Ammon's horn (tissue), 1 donor: ENCODE measurements at regions not wholly inside any gene's neighbourhood (a gene's known extent, or its start where the extent isn't known, plus 50 kb on each side); places are given as distances from the start of the nearest gene placed in this dataset.
A peak's percentile ranks its signal among the peaks of the same experiment; 100 is the strongest.
"Not testable (repeated sequence)": the region's sequence is repeated elsewhere in the genome, so short reads cannot be mapped to it uniquely, and the experiment has no call there.

Experiments
- DNase-seq: peaks from one replicate; pipeline ENCODE4 v3.0.0-alpha.2; 2016; ENCODE audit warnings: low spot score

GRCh38 chr13:44711706-44712105 lies 135.6 kb upstream of the TSC22D1 start:
- no peak for DNase-seq

DNA sequence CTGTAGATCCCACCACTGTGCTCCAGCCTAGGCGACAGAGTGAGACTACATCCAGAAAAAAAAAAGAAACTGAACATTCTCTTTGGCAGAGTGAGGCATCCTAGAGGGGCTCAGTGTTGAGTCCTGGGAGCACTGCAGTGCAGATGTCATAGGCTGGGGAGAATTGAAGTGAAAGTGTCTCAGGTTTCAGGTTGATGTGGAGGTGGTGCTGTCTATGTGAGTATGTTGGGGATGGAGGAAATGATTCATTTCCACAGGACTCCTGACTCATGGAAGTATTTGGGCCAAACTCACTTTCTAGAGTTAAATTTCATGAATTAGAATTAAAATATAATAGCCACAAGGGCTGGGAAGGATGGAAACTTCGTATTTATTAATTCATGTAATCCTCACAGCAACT lies 134.4 kb upstream of the TSC22D1 start:
- no peak for DNase-seq

DNA sequence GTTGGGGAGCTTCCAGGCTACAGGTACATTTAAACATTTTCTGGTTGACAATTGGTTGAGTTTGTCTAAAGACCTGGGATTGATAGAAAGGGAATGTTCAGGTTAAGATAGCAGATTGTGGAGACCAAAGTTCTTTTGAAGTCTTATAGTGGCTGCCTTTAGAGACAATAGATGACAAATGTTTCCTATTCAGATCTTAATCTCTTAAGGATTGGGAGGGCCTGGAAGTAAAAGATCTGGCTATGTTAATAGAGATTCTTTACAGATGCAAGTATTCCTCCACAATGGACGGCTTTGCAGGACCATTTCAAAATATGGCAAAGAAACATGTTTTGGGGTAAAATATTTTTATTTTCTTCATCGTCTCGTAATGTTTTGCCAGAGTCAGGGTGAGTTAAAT lies 128.7 kb upstream of the TSC22D1 start:
- not testable (repeated sequence) for DNase-seq

GRCh38 chr13:44703371-44703770 lies 127.2 kb upstream of the TSC22D1 start:
- DNase-seq, result no peak

DNA sequence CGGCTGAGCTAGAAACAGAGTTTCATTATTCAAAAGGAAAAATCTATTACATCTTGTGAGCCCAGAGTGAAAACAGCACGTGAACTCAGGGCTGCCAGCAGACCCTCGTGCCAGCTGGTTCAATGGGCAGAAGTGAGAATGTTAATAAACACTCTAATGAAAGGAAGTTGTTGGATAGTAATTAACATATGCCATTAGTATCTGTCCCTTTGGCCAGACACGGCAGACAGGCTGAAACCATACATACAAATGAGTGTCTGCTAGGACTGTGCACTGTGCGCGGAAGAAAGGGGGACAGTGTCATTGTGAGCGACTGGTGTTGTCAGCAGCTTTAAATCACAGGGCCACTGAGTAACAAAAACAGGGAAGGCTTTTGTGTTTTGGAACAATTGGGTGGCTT lies 121.9 kb upstream of the TSC22D1 start:
- peak; percentile 82 for DNase-seq

GRCh38 chr13:44697058-44697457 lies 120.9 kb upstream of the TSC22D1 start:
- DNase-seq, result peak; percentile 6

DNA sequence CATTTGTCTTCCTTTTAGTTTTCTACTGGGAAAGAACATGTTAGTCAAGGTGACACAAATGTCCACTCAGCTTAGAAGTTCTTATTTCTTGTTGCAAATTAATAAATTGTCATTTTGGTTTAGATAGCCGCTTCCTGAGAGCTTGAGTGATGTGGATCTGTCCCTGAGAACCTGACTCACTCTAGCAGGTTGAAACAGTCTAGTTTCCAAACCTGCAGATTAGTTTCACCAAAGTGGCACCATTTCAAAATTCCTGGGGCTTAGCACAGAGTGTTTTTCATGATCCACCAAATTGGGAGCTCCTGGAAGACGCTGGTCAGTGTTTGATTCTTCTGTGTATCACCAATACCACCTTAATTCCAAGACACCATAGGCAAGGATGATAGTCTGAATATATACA lies 119.4 kb upstream of the TSC22D1 start:
- no peak for DNase-seq

- no peak for DNase-seq
Measured at GRCh38 chr13:44694842-44695241, 118.7 kb upstream of the TSC22D1 start.

DNA sequence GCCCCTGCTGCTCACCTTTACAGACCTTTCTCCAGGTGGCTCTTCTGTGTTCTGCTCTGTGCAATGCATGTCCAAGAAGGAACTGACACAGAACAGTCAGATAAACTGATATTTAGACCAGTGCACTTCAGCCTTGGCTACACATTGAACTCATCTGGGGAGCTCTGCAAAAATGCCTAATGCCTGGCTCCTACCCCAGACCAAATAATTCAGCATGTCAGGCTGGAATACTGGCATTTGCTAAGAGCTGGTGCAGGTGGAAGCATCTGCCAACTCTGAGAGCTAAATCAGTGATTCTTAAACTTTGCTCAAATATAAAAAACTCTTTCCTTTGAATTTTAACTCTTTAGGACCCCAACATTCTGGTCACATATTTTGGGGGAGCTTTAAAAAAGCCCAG lies 118.2 kb upstream of the TSC22D1 start:
- DNase-seq, result no peak

DNA sequence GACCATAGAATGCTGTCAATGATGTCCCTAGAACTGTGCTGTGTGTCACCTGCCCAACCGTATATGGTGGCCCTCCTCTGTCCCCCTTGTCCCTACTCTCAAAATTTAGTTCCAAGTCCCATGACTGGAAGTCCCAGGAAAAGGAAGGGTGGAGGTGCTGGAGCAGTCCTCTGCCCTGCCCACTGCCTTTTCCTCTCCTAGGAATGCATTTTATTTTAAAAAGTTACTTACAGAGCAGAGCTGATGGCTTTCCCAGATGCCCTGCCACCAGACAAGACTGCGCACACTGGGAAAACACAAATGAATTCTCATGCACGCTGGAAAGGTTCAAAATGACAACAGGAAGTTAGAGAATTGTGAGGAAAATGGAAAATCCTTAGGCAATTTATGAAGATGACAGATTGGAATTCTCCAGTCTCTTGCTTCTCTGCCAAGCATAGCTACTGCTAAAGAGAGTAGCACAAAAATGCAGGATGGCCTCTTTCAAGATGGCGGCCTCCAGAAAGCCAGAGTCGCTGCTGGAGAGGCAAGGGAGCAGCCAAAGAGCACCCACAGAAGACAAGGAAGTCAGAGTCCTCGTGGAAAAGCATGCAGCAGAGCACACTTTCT lies 117.1 kb upstream of the TSC22D1 start:
- no peak for DNase-seq

- no peak for DNase-seq
Measured at GRCh38 chr13:44692173-44692713, 116.1 kb upstream of the TSC22D1 start.

DNA sequence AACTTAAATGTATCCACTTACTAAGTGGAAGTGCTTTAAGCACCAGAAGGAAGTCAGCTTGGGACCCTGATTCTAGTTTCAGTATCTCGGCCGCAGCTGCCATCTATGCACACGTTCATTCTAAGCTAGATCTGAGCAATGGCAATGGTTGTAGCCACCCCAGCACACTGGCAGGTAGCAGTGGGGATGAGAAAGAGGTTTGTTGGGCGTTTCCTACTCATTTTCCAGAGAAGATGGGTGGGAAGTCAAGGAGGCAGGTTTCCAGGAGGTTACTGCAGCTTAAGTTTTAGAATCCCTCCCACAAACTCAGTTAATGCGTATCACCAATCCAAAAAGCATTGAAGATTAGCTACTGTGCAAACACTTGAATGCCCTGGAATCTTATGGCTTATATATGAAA lies 114.2 kb upstream of the TSC22D1 start:
- no peak for DNase-seq

DNA sequence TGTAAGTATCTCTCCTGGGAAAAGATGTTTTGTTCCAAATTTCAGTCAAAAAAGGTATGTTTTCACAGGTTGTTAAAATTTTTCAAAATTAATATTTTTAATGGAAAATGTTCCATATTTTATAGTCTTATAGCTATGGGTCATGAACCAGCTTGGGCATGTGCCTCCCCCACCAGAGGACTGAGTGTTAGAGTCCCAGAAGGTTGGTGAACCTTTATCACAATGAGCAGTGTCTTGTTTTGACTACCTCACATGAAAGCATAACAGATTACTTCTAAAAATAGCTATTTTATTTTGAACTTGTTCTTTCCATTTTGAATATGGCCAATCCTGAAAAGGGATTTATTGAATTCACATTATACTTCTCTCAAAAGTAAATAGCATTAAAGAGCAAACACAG lies 112.5 kb upstream of the TSC22D1 start:
- DNase-seq, result no peak

GRCh38 chr13:44686531-44686934 lies 110.4 kb upstream of the TSC22D1 start:
- DNase-seq, result no peak

DNA sequence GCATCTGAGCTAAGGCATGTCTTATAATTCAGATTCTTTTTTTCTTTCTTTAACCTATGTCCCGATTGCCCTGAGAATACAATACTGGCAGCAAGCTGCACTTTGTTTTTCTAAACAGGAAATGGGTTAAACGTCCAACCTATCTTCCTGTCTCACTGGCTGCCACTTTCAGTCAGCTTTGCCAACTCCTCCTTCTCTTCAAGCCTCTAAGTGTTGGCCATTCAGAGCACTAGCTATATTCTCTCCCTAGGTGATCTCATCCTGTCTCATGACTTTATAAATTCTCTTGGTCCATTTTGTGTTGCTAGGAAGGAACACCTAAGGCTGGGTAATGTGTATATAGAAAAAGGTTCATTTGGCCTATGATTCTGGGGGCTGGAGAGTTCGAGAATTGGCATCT lies 109.5 kb upstream of the TSC22D1 start:
- DNase-seq, result no peak

DNA sequence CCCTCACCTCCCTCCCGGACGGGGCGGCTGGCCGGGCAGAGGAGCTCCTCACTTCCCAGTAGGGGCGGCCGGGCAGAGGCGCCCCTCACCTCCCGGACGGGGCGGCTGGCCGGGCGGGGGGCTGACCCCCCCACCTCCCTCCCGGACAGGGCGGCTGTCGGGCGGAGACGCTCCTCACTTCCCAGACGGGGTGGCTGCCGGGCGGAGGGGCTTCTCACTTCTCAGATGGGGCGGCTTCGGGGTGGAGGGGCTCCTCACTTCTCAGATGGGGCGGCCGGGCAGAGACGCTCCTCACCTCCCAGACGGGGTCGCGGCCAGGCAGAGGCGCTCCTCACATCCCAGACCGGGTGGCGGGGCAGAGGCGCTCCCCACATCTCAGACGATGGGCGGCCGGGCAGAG lies 106.3 kb upstream of the TSC22D1 start:
- DNase-seq, result not testable (repeated sequence)

DNA sequence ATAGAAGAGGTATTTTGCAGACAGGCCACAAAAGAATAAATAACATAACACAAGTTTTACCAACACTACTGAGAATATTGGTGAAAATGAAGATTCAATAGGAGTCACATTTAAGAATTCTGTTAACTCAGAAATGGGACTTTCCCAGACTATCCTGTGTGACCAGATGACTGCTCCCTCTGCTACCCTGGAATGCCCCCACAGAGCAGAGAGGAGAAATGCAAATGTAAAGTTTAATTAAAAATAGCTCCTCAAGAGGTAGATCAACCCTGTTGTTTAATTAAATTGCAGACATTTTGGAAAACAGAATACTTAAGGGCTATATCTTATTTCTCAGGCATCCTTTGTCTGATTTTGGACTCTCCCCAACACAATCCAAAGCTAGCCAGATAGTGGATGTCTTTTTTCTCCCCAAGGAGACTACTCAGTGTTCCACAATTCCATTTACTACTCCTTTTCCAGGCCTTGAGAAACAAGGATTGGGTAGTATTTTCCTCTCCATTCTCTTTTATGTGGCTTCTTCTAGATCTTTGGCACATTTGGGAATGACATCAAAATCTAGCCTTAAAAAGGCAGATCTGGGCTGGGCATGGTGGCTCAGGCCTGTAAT lies 104.7 kb upstream of the TSC22D1 start:
- DNase-seq, result no peak

GRCh38 chr13:44679597-44679996 lies 103.5 kb upstream of the TSC22D1 start:
- DNase-seq, result no peak

DNA sequence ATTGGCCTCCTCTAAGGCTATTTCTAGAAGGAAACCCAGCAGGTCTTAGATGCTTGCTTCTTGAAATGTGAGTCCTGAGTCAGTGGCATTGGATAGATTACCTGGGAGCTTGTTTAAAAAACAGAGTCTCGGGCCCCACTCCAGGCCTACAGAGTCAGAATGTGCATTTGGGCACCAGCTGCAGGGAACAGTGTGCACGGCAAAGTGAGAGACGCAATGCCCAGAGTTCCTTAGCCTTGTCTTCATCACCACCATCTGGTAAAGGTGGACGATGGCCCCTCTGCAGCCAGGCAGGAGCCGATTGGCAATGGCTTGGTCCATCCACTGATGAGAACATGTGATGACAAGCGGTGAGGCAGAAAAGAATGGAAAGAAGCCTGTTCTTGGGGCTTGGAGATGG lies 102.1 kb upstream of the TSC22D1 start:
- no peak for DNase-seq

- DNase-seq, result no peak
Measured at GRCh38 chr13:44676534-44676933, 100.4 kb upstream of the TSC22D1 start.

DNA sequence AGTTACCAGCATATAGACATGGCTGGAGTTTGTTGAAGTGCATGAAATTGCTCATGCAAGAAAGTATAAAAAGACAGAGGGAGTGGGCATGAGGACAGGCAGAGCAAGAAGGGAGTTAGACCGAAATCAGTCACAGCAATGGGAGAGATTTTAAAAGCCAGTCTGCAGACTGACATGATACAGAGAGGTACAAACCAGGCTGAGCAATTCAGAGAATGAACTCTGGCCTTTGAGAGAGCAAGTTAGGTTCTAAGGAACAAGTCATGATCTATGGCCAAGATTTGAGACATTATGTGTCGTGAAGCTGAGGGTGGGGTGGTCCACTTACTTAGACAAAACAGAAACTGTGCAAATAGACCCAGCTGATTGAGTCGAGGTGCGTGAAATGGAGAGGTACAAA lies 93.4 kb upstream of the TSC22D1 start:
- DNase-seq, result no peak

DNA sequence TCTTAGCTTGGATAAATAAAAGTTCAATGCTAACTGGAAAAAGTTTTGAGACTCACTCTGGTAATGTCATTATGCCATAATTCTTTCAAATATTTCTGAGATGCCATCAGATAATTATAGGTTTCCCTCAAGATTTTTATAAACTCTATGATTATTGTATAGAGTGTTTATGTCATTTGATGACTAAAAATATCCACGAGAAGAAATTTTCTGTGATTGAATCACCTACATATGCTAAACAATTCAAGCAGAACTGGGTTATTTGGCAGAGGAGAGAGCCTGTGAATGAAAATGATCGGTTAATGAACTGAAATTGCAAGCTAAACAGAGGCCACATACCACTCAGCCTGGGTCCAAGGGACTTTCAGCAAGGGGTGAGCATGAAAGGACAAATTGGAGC lies 92.6 kb upstream of the TSC22D1 start:
- DNase-seq, result no peak

DNA sequence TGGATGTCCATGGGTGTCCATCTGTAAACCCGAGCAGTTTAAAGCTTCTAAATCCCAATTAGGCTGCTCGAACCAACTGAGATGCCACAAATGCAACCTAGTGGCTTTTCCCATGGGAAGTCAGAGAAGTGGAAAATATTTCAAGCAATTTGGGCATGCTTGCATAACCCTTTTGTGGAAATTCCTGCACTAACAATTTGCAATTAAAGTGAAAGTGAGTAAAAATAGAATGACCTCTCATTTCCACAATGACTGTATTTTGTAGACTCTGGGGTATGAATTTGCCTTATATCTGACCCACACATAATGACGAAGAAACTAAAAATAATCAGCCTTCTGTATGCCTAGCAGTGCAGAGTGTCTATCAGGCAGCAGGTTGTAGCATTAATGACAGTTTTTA lies 91.8 kb upstream of the TSC22D1 start:
- peak; percentile 3 for DNase-seq

- DNase-seq, result not testable (repeated sequence)
Measured at GRCh38 chr13:44666538-44666937, 90.4 kb upstream of the TSC22D1 start.
